Activated CD4-positive, alpha-beta memory T cell treated with anti-CD3 and anti-CD28 coated beads for 36 hours (primary cell): ENCODE measurements at regions not wholly inside any gene's neighbourhood (a gene's known extent, or its start where the extent isn't known, plus 50 kb on each side); places are given as distances from the start of the nearest gene placed in this dataset.
"Not testable (repeated sequence)": the region's sequence is repeated elsewhere in the genome, so short reads cannot be mapped to it uniquely, and the experiment has no call there.

ENCODE experiments used
- CTCF ChIA-PET: fragments of 350-600 bp; sonication (Branson Sonifier 250); formaldehyde crosslinking; loops from one replicate; lab custom pipeline; 2021; ENCODE audit warnings: antibody characterized with exemption, inconsistent platforms; lab: Charles Lee
- POLR2A ChIA-PET: fragments of 350-600 bp; sonication (Branson Sonifier 250); formaldehyde crosslinking; loops from one replicate; lab custom pipeline; 2021; ENCODE audit warnings: antibody characterized with exemption; lab: Charles Lee
- DNase-seq: peaks from one replicate; pipeline ENCODE4 v3.0.0-alpha.2; 2020
- H3K27ac Mint-ChIP-seq: one replicate; pipeline ENCODE4 v1.8.0; 2021; ENCODE audit warnings: mixed read lengths
- H3K27me3 Mint-ChIP-seq: one replicate; pipeline ENCODE4 v1.8.0; 2021; ENCODE audit warnings: mixed read lengths
- H3K36me3 Mint-ChIP-seq: one replicate; pipeline ENCODE4 v1.8.0; 2021; ENCODE audit warnings: mixed read lengths
- H3K4me1 Mint-ChIP-seq: one replicate; pipeline ENCODE4 v1.8.0; 2021; ENCODE audit warnings: low read depth, mixed read lengths
- H3K4me3 Mint-ChIP-seq: one replicate; pipeline ENCODE4 v1.8.0; 2021; ENCODE audit warnings: mild to moderate bottlenecking, mixed read lengths
- H3K9me3 Mint-ChIP-seq: one replicate; pipeline ENCODE4 v1.8.0; 2021; ENCODE audit warnings: mixed read lengths
- intact Hi-C: fragments of 100-400 bp; cut with micrococcal nuclease; formaldehyde crosslinking; loops from one replicate; pipeline ENCODE4 v1.15.1; 2023

GRCh38 chr22:27610164-27610563 lies 191.4 kb downstream of the MN1 start:
- CTCF ChIA-PET, intact Hi-C loops: not testable (repeated sequence)

GRCh38 chr22:27610863-27611786 lies 190.4 kb downstream of the MN1 start:
- CTCF ChIA-PET: no interaction called here
- intact Hi-C loops: no loop called here
- H3K27me3 Mint-ChIP-seq: peaks cover 18% of the 10 kb centered on the region
- POLR2A ChIA-PET: no interaction called here
- no peaks in the 10 kb centered on the region for H3K9me3 Mint-ChIP-seq
- no peak overlapping the region for H3K4me3 Mint-ChIP-seq
- no peak overlapping the region for H3K27ac Mint-ChIP-seq
- H3K36me3 Mint-ChIP-seq: no peaks in the 10 kb centered on the region
- H3K4me1 Mint-ChIP-seq: no peaks in the 10 kb centered on the region
- DNase-seq: no peak

More at GRCh38 chr22:27610164-27610563, 191.4 kb downstream of the MN1 start:
- H3K4me1 Mint-ChIP-seq, H3K4me3 Mint-ChIP-seq, H3K36me3 Mint-ChIP-seq, H3K27ac Mint-ChIP-seq, H3K9me3 Mint-ChIP-seq, DNase-seq, POLR2A ChIA-PET: not testable (repeated sequence)
- H3K27me3 Mint-ChIP-seq: peaks cover 18% of the 10 kb centered on the region

- H3K27ac Mint-ChIP-seq: no peak overlapping the region
- no peak overlapping the region for H3K4me3 Mint-ChIP-seq
- CTCF ChIA-PET: interaction anchor here (0.7 kb wide), 1 partner anchor 1156 kb away, joined by 3 read pairs; no protein-coding TSS in a partner anchor
- no peaks in the 10 kb centered on the region for H3K9me3 Mint-ChIP-seq
- intact Hi-C loops: no loop called here
- POLR2A ChIA-PET: no interaction called here
- H3K4me1 Mint-ChIP-seq: no peaks in the 10 kb centered on the region
- H3K27me3 Mint-ChIP-seq: peaks cover 17% of the 10 kb centered on the region
- no peak for DNase-seq
- H3K36me3 Mint-ChIP-seq: no peaks in the 10 kb centered on the region
Observed at GRCh38 chr22:27612115-27612514, 189.4 kb downstream of the MN1 start.

DNA sequence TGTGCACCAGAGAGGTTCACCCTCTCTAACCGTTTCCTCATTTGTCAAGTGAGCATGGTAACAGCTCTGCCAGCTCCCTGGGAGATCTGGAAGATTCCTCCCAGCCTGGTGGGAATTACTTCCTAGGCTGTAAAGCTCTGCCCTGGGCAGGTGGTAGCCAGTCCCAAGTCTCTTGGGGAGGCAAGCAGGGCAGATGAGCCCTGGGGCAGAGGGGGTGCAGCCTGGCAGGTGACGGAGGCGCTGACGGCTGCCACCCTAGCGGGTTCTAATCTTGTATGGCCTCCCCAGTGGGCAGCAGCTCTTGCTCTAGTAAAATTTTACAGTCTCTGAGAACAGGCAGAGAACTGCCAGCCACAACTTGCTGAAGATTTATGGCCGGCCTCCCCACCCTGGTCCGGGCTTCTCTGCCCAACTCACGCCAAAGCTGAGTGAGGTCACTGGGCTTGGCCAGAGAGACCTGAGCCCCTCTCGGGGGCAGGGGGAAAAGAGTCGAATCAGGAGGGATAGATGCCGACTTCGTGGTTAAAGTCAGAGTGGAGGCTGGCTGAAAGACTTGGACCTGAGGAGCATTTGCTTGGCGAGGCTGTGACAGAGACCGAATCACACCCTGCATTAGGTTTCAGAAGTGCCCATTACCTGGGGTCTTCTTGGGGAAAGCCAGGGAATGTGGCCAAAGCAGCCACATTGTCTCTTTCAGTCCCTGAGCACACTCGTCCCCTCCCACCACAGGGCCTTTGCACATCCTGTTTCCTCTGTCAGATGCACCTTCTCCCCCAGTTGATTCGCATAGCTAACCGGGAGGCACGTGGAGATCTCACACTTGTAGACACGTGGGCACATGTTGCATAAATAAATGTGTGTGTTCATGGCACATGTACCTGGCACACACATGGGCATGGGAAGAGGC lies 188.2 kb downstream of the MN1 start:
- H3K27me3 Mint-ChIP-seq: peaks cover 17% of the 10 kb centered on the region
- H3K4me1 Mint-ChIP-seq: no peaks in the 10 kb centered on the region
- H3K9me3 Mint-ChIP-seq: no peaks in the 10 kb centered on the region
- H3K4me3 Mint-ChIP-seq: no peak overlapping the region
- POLR2A ChIA-PET: no interaction called here
- DNase-seq: no peak
- H3K36me3 Mint-ChIP-seq: no peaks in the 10 kb centered on the region
- H3K27ac Mint-ChIP-seq: no peak overlapping the region
- intact Hi-C loops: no loop called here
- CTCF ChIA-PET: no interaction called here

DNA sequence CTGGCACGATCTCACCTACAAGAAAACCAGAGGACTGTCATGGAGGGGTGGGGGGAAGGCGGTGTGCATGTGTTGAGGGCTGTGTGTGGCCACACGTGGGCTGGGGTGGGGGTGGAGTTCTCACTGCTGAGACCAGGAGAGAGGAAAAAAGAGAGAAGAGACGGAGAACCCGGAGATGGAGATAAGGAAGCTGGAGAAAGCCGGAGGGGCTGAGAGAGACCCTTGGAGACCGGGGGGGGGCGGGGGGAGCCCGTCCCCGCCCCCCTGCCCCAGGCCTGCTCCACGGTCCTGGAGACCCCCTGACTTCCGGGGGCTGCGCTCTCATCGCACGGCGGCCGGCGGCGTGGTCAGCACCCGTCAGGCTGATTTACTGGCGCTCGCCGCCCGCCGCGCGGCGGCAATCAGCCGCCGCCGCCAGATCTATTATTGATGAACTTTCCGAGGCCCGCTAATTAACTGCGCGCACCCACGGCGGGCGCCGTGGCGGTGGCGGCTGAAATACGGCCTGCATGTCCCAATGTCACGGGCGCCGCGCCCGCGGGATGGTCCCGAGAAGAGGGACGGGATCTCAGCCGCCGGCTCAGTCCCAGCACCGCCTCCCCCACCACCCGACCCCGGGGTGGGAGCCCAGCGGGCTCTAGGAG lies 187.4 kb downstream of the MN1 start:
- DNase-seq: no peak
- Mint-ChIP-seq H3K4me3 (no peak overlapping the region), H3K9me3 (no peaks in the 10 kb centered on the region), H3K27ac (no peak overlapping the region), H3K27me3 (peaks cover 17% of the 10 kb centered on the region), H3K4me1 (no peaks in the 10 kb centered on the region), H3K36me3 (no peaks in the 10 kb centered on the region)
- intact Hi-C loops: no loop called here
- ChIA-PET POLR2A (no interaction called here), CTCF (no interaction called here)

- Mint-ChIP-seq H3K4me1 (no peaks in the 10 kb centered on the region), H3K4me3 (no peak overlapping the region), H3K9me3 (no peaks in the 10 kb centered on the region), H3K36me3 (no peaks in the 10 kb centered on the region), H3K27me3 (peaks cover 17% of the 10 kb centered on the region), H3K27ac (no peak overlapping the region)
- no peak for DNase-seq
- intact Hi-C loops: no loop called here
- POLR2A ChIA-PET: no interaction called here
- CTCF ChIA-PET: no interaction called here
Observed at GRCh38 chr22:27614650-27615007, 186.9 kb downstream of the MN1 start.

GRCh38 chr22:27615408-27615807 lies 186.1 kb downstream of the MN1 start:
- DNase-seq: no peak
- Mint-ChIP-seq H3K27ac (no peak overlapping the region), H3K9me3 (no peaks in the 10 kb centered on the region), H3K4me1 (no peaks in the 10 kb centered on the region), H3K36me3 (no peaks in the 10 kb centered on the region), H3K27me3 (peaks cover 17% of the 10 kb centered on the region), H3K4me3 (no peak overlapping the region)
- intact Hi-C loops: no loop called here
- ChIA-PET POLR2A (no interaction called here), CTCF (no interaction called here)

DNA sequence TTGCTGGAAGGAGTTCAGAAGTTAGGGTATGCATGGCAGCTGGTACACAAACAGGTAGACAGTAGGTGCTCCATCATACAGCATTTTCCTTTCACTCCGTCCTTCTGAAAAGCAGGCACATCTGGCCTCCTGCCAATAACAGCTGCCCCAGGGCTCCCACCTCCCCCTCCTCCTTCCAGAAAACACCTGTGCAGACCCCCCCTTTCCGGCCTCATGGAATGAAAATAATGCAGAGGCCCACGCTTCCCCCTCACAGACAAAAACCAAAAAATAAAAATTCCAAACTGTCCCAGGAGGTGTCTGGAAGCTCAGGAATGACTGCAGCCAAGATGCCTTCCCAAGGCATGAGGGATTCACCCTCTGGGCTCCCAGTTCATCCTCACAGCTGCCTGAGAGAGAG lies 185.5 kb downstream of the MN1 start:
- no peaks in the 10 kb centered on the region for H3K9me3 Mint-ChIP-seq
- no peak for DNase-seq
- ChIA-PET POLR2A (no interaction called here), CTCF (no interaction called here)
- no peaks in the 10 kb centered on the region for H3K4me1 Mint-ChIP-seq
- no peaks in the 10 kb centered on the region for H3K36me3 Mint-ChIP-seq
- intact Hi-C loops: no loop called here
- H3K27ac Mint-ChIP-seq: no peak overlapping the region
- no peak overlapping the region for H3K4me3 Mint-ChIP-seq
- peaks cover 17% of the 10 kb centered on the region for H3K27me3 Mint-ChIP-seq

DNA sequence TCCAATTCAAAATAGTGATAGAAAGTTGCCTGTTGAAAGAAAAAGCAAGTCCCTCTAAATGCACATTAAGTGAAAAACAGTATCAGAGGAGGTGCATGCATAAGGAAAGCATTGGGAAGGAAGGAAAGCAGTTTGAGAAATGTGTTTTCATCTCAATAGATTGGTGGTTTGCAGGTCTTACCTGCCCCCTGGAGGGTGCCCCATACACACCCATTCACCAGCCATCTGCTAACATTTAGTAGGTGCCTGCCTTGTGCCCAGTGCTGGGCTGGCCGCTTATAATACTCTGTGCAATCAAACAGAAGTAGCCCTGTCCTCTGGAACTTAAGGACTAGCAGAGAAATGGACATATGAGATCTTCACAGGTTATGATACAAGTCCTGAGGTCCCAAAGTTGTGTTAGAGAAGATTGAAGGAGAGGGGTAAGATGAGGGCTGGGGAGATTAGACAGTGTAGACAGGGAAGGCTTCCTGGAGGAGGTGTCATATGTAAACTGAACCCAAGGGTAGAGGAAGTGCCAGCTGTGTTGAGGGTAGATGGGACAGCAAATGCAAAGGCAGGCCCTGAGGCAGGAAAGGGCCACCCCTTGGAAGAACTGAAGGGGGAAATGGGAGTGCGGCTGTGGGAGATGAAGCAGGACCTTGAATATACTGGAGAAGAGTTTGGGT lies 184.2 kb downstream of the MN1 start:
- no peaks in the 10 kb centered on the region for H3K9me3 Mint-ChIP-seq
- H3K36me3 Mint-ChIP-seq: no peaks in the 10 kb centered on the region

DNA sequence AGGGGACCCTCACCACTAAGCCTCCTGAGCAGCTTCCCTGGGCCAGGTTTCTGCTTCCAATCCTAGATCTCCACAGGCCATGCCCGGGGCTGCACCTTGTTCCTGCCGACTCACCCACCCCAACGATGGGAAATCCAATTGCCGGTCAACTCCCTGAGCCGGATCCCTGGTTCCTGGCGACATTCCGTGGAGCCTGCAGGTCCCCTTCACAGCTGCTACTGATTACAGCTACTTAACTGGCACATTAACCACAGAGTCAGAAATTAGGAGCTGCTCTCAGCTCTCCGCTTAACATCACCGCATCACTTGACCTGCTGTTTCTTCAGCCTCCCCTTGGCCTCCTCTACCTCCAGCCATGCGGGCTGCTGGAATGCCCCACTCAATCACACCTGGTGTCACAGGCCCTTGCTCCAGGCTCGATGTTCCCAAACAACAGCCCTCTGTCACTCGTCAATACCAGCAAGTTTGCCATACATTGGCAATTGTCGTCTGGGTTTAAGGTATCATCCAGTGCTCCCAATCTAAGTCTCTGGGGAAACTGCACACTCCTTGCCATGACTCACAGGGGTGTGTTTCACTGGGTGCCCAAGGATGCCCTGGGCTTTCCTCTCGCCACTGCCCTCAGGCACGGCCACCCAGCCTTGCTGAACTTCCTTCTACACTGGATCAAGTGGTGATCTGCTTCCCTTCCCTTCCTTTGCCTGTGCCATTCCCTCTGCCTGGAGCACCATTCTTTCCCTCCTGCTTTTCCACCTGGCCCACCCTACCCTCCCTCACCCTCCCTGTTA lies 181.0 kb downstream of the MN1 start:
- Mint-ChIP-seq H3K27ac (no peak overlapping the region), H3K4me3 (no peak overlapping the region), H3K36me3 (no peaks in the 10 kb centered on the region), H3K4me1 (no peaks in the 10 kb centered on the region), H3K9me3 (no peaks in the 10 kb centered on the region), H3K27me3 (no peaks in the 10 kb centered on the region)
- intact Hi-C loops: no loop called here
- POLR2A ChIA-PET: no interaction called here
- CTCF ChIA-PET: no interaction called here
- DNase-seq: no peak

More for the DNA sequence above, 184.2 kb downstream of the MN1 start:
- H3K27ac Mint-ChIP-seq: no peak overlapping the region
- ChIA-PET CTCF (interaction anchor here (0.6 kb wide), 1 partner anchor 324 kb away, joined by 3 read pairs; no protein-coding TSS in a partner anchor), POLR2A (no interaction called here)
- no peaks in the 10 kb centered on the region for H3K4me1 Mint-ChIP-seq
- intact Hi-C loops: no loop called here
- H3K27me3 Mint-ChIP-seq: peaks cover 16% of the 10 kb centered on the region
- DNase-seq: no peak
- no peak overlapping the region for H3K4me3 Mint-ChIP-seq

DNA sequence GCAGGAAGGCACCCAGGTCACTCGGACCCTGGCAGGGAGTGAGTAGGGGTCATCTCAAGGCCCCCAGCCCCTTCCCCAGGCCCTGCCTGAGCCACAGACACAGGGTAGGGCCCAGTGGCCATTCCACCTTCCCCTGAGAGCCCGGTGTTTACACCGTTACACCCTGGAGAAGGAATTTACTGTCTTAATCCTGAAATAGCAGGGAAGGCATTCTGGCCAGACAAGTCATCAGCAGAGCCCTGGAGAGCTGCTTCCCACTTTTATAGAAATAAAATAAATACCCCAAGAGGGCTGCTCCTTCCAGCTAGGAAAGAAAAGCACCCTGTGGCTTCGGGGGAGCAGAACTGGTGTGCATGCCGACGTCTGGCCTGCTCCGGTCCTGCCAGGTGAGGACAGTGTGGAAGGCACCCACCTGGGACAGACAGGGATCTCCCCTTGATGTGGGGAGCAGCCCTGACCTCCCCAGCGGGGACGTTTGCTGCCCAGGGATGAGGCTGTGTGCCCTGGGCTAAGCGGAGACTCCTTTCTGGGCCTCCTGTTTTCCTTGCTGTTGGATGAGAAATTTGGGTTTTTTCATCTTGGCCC lies 180.0 kb downstream of the MN1 start:
- CTCF ChIA-PET: no interaction called here

More for the DNA sequence above, 180.0 kb downstream of the MN1 start:
- Mint-ChIP-seq H3K27ac (no peak overlapping the region), H3K27me3 (no peaks in the 10 kb centered on the region), H3K9me3 (no peaks in the 10 kb centered on the region), H3K36me3 (no peaks in the 10 kb centered on the region), H3K4me3 (no peak overlapping the region), H3K4me1 (no peaks in the 10 kb centered on the region)
- POLR2A ChIA-PET: no interaction called here
- no peak for DNase-seq
- intact Hi-C loops: no loop called here
